Right ventricle myocardium inferior (tissue), 1 donor: ENCODE measurements at regions not wholly inside any gene's neighbourhood (a gene's known extent, or its start where the extent isn't known, plus 50 kb on each side); places are given as distances from the start of the nearest gene placed in this dataset.

Experiments used
- ATAC-seq: fragments of 200-7000 bp; cut with Tn5 transposase; one replicate; pipeline ENCODE4 v1.9.1; 2020; ENCODE audit warnings: mild to moderate bottlenecking, moderate library complexity
- DNase-seq: peaks from one replicate; pipeline ENCODE4 v3.0.0; 2021; ENCODE audit errors: missing footprints
- intact Hi-C: fragments of 100-400 bp; cut with DNase I; formaldehyde crosslinking; loops from one replicate; pipeline ENCODE4 v1.11.0; 2022
- donor health status: DM: no; HTN: yes; CAD: no; lungs with severe emphysema.

GRCh38 chr7:53900856-53901528 lies 641.2 kb upstream of the VSTM2A start:
- DNase-seq (no peak), ATAC-seq (no peak)
- intact Hi-C loops = no loop called here

GRCh38 chr7:53904355-53904754 lies 637.8 kb upstream of the VSTM2A start:
- intact Hi-C loops = no loop called here
- no peak for ATAC-seq

GRCh38 chr7:53917637-53918036 lies 624.5 kb upstream of the VSTM2A start:
- intact Hi-C loops = no loop called here
- ATAC-seq (no peak), DNase-seq (no peak)

More at GRCh38 chr7:53904355-53904754, 637.8 kb upstream of the VSTM2A start:
- DNase-seq = no peak

GRCh38 chr7:53920011-53920410 lies 622.2 kb upstream of the VSTM2A start:
- no peak for ATAC-seq
- DNase-seq = no peak
- intact Hi-C loops = no loop called here

GRCh38 chr7:53940483-53940882 lies 601.7 kb upstream of the VSTM2A start:
- DNase-seq = no peak
- intact Hi-C loops = no loop called here
- ATAC-seq = no peak

GRCh38 chr7:53947732-53948131 lies 594.4 kb upstream of the VSTM2A start:
- ATAC-seq = no peak
- intact Hi-C loops = no loop called here
- DNase-seq = no peak

GRCh38 chr7:53965716-53966115 lies 576.5 kb upstream of the VSTM2A start:
- DNase-seq (no peak), ATAC-seq (no peak)
- intact Hi-C loops = no loop called here

- DNase-seq (no peak), ATAC-seq (no peak)
- intact Hi-C loops = no loop called here
Observed at GRCh38 chr7:53983480-53983879, 558.7 kb upstream of the VSTM2A start.

GRCh38 chr7:53984776-53985175 lies 557.4 kb upstream of the VSTM2A start:
- DNase-seq (no peak), ATAC-seq (no peak)
- intact Hi-C loops = no loop called here

GRCh38 chr7:53988376-53988775 lies 553.8 kb upstream of the VSTM2A start:
- DNase-seq = no peak
- intact Hi-C loops = no loop called here
- no peak for ATAC-seq

GRCh38 chr7:53993224-53993623 lies 549.0 kb upstream of the VSTM2A start:
- ATAC-seq (no peak), DNase-seq (no peak)
- intact Hi-C loops = no loop called here

- intact Hi-C loops = no loop called here
- no peak for ATAC-seq
- DNase-seq = no peak
Observed at GRCh38 chr7:53996876-53997275, 545.3 kb upstream of the VSTM2A start.

GRCh38 chr7:54014765-54015164 lies 527.4 kb upstream of the VSTM2A start:
- DNase-seq (no peak), ATAC-seq (no peak)
- intact Hi-C loops = no loop called here

- ATAC-seq = no peak
- DNase-seq = no peak
- intact Hi-C loops = no loop called here
Observed at GRCh38 chr7:54015251-54015650, 526.9 kb upstream of the VSTM2A start.

GRCh38 chr7:54037873-54038272 lies 504.3 kb upstream of the VSTM2A start:
- ATAC-seq (no peak), DNase-seq (no peak)
- intact Hi-C loops = no loop called here

GRCh38 chr7:54060643-54061042 lies 481.5 kb upstream of the VSTM2A start:
- ATAC-seq = no peak
- intact Hi-C loops = no loop called here
- DNase-seq = no peak

- intact Hi-C loops = no loop called here
- DNase-seq = no peak
- ATAC-seq = no peak
Observed at GRCh38 chr7:54066643-54067042, 475.5 kb upstream of the VSTM2A start.

- intact Hi-C loops = no loop called here
- ATAC-seq (no peak), DNase-seq (no peak)
Observed at GRCh38 chr7:54069843-54070242, 472.3 kb upstream of the VSTM2A start.

- intact Hi-C loops = no loop called here
- DNase-seq = no peak
- no peak for ATAC-seq
Observed at GRCh38 chr7:54072710-54073109, 469.5 kb upstream of the VSTM2A start.

GRCh38 chr7:54076616-54077015 lies 465.6 kb upstream of the VSTM2A start:
- intact Hi-C loops = no loop called here
- DNase-seq (no peak), ATAC-seq (no peak)

GRCh38 chr7:54080525-54080924 lies 461.6 kb upstream of the VSTM2A start:
- intact Hi-C loops = no loop called here
- no peak for ATAC-seq
- DNase-seq = no peak
